Activated naive CD8-positive, alpha-beta T cell (primary cell): ENCODE measurements at regions not wholly inside any gene's neighbourhood (a gene's known extent, or its start where the extent isn't known, plus 50 kb on each side); places are given as distances from the start of the nearest gene placed in this dataset.

Experiments used
- H3K27ac Mint-ChIP-seq: one replicate; pipeline ENCODE4 v1.8.0; 2021; ENCODE audit warnings: mixed read lengths
- H3K27me3 Mint-ChIP-seq: one replicate; pipeline ENCODE4 v1.8.0; 2021; ENCODE audit warnings: mixed read lengths
- H3K36me3 Mint-ChIP-seq: one replicate; pipeline ENCODE4 v1.8.0; 2021; ENCODE audit warnings: mixed read lengths
- H3K4me1 Mint-ChIP-seq: one replicate; pipeline ENCODE4 v1.8.0; 2021; ENCODE audit warnings: low read depth, mixed read lengths
- H3K4me3 Mint-ChIP-seq: one replicate; pipeline ENCODE4 v1.8.0; 2021; ENCODE audit warnings: mild to moderate bottlenecking, mixed read lengths
- H3K9me3 Mint-ChIP-seq: one replicate; pipeline ENCODE4 v1.8.0; 2021; ENCODE audit warnings: low read depth, mixed read lengths

DNA sequence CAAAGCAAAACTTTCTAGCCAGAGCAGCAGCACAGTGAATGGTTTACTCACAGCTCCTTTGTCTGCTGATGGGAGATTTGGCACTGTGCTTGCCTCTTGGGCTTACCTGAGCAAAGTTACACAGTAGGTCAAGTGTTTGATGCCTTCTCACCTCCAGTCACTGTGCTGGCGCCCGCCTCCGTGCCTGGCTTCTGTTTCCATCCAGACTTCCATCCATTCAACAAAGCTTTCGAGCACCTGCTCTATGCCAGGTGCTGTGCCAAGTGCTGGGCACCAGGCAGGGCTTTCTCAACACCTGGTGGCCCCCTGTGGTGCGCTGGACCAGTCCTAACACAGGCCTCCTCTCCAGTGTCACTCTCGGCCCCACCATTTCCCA is 199.2 kb upstream of the EEA1 start:
- Mint-ChIP-seq H3K9me3 (no peaks in the 10 kb centered on the region), H3K4me3 (no peak overlapping the region), H3K27me3 (no peaks in the 10 kb centered on the region), H3K27ac (no peak overlapping the region), H3K36me3 (no peaks in the 10 kb centered on the region), H3K4me1 (no peaks in the 10 kb centered on the region)

- H3K27me3 Mint-ChIP-seq: no peaks in the 10 kb centered on the region
- H3K36me3 Mint-ChIP-seq: no peaks in the 10 kb centered on the region
- no peak overlapping the region for H3K27ac Mint-ChIP-seq
- peaks cover 10% of the 10 kb centered on the region for H3K4me1 Mint-ChIP-seq
- H3K4me3 Mint-ChIP-seq: no peak overlapping the region
- H3K9me3 Mint-ChIP-seq: no peaks in the 10 kb centered on the region
These were observed 201.4 kb upstream of the EEA1 start for GRCh38 chr12:93130366-93131054.

DNA sequence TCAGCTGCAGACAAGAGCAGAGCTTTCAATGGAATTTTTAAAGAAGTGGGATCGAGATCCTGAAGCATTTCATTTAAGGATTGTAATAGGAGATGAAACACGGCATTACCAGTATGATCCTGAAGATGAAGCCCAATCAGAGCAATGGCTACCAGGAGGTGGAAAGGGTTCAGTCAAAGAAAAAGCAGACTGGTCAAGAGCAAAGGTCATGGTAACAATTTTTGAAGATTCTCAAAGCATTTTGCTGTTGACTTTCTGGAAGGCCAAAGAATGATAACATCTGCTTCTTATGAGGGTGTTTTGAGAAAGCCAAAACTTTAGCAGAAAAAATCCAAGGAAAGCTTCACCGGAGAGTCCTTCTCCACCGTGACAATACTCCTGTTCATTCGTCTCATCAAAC is 204.3 kb upstream of the EEA1 start:
- Mint-ChIP-seq H3K9me3 (no peaks in the 10 kb centered on the region), H3K27me3 (no peaks in the 10 kb centered on the region), H3K4me1 (peaks cover 18% of the 10 kb centered on the region), H3K27ac (no peak overlapping the region), H3K4me3 (no peak overlapping the region), H3K36me3 (no peaks in the 10 kb centered on the region)

DNA sequence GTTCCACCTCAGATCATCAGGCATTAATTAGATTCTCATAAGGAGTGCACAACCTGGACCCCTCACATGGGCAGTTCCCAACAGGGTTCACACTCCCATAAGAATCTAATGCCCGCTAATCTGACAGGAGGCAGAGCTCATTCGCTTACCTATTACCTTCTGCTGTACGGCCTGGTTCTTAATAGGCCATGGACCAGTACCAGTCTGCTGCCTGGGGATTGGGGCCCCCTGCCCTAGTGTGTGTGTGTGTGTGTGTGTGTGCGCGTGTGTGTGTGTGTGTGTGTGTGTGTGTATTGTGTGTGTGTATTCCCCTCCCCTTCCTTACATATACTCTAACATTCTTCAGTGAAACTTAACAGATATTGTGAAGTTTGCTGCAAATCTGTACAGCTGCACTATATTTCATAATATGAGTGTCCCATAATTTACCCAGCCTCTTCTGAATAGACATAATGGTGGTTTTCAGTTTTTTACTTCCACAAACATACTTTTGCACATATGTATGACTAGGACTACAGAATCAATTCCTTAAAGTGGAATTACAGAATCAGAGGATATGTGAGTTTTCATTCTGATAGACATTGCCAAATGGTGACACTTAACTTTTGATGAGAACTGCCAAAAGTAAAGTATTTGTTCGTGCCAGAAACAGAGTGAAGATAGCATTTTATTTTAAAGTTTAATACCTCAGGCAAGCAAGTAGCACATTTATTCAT is 205.2 kb upstream of the EEA1 start:
- H3K36me3 Mint-ChIP-seq: no peaks in the 10 kb centered on the region

DNA sequence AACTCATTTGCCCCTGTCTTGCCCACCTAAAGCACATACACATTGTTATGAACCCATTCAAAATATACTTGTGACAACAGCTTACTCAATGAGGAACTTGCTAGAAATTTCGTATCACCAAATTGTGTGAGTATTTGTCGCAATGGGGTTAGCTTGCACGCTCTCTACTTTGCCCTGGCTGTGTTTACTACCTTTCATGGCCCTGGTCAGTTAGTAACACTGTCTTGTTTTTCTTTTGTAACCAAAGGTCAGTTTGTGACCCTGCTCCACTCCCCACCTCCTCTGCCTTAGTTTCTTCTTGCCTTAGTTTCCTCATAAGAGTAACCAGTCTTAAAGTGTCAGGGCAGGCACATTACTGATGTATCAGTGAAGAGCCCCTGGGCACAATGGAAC is 205.8 kb upstream of the EEA1 start:
- no peaks in the 10 kb centered on the region for H3K9me3 Mint-ChIP-seq
- no peaks in the 10 kb centered on the region for H3K27me3 Mint-ChIP-seq
- H3K36me3 Mint-ChIP-seq: no peaks in the 10 kb centered on the region
- H3K4me3 Mint-ChIP-seq: no peak overlapping the region
- H3K4me1 Mint-ChIP-seq: peaks cover 18% of the 10 kb centered on the region
- H3K27ac Mint-ChIP-seq: no peak overlapping the region

More for the DNA sequence above, 205.2 kb upstream of the EEA1 start:
- H3K4me1 Mint-ChIP-seq: peaks cover 18% of the 10 kb centered on the region
- H3K9me3 Mint-ChIP-seq: no peaks in the 10 kb centered on the region
- H3K27ac Mint-ChIP-seq: no peak overlapping the region
- no peaks in the 10 kb centered on the region for H3K27me3 Mint-ChIP-seq
- H3K4me3 Mint-ChIP-seq: no peak overlapping the region

GRCh38 chr12:93135286-93136239 is 206.5 kb upstream of the EEA1 start:
- no peaks in the 10 kb centered on the region for H3K27me3 Mint-ChIP-seq
- peaks cover 18% of the 10 kb centered on the region for H3K4me1 Mint-ChIP-seq
- no peak overlapping the region for H3K27ac Mint-ChIP-seq
- H3K4me3 Mint-ChIP-seq: no peak overlapping the region
- no peaks in the 10 kb centered on the region for H3K9me3 Mint-ChIP-seq
- H3K36me3 Mint-ChIP-seq: no peaks in the 10 kb centered on the region

DNA sequence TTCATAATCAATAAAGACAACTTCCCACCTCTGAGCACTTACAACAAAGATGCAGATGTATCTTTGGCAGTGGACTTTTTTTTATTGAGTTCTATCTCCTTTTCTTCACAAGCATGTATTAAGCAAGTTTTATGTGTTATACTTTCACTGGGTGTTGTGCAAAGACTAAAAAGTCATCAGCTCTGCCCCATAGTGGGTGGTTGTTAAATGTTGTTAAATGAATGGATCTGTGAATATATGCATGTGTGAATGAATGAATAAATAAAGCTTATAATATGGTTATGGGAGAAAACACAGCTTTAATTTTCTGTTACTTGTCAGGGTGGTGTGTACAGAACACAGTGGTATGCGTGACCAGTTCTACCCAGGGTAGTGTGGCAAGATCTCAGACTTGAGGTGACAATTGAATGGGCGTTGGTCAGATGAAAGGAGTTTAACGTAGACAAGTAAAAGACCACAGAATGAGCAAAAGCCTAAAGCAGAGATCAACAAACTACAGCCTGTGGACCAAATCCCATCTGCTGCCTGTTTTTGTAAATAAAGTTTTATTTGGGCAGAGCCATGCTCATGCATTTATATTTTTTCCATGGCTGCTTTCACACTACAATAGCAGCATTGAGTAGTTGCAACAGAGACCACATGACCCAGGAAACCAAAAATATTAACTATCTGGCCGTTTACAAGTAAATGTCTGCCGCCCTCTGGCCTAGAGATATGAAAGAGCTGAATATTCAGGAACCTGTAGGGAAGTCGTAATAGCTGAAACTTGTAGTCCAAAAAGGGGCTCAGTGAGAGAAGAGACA is 207.4 kb upstream of the EEA1 start:
- Mint-ChIP-seq H3K36me3 (no peaks in the 10 kb centered on the region), H3K4me3 (no peak overlapping the region), H3K9me3 (peaks cover 4% of the 10 kb centered on the region), H3K4me1 (peaks cover 18% of the 10 kb centered on the region), H3K27ac (no peak overlapping the region), H3K27me3 (no peaks in the 10 kb centered on the region)

- Mint-ChIP-seq H3K36me3 (no peaks in the 10 kb centered on the region), H3K4me3 (no peak overlapping the region), H3K4me1 (peaks cover 18% of the 10 kb centered on the region), H3K27me3 (no peaks in the 10 kb centered on the region), H3K27ac (no peak overlapping the region), H3K9me3 (peaks cover 4% of the 10 kb centered on the region)
These were observed 208.8 kb upstream of the EEA1 start for GRCh38 chr12:93137656-93138612.

DNA sequence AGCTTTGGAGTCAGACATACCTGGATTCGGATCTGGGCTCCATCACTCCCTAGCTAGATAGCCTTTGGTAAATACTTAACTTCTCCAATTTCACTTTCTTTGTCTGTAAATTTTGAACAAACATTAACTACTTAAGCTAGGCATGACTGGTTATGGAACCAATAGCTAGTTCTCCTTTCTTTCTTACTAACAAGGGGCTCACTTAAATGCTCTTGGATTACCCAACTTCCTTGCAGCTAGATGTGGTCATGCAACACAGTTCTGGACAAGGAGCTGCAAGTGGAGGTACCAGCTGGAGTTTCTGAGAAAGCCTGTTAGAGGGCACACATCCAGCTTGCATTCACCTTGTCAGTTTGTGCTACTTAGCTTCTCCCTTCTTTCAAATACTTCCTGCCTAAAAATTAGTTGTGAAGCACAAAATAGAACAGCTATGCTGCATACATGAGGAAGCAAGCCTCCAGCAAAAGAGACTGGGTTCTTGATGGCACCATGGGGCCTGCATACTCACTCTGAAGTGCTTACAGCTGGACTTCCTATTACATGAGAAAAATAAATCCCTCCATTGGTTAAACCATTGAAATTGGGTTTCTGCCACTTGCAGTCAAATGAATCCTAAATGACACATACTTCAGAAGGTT is 210.1 kb upstream of the EEA1 start:
- Mint-ChIP-seq H3K9me3 (peaks cover 4% of the 10 kb centered on the region), H3K27ac (no peak overlapping the region), H3K4me1 (peaks cover 18% of the 10 kb centered on the region), H3K27me3 (no peaks in the 10 kb centered on the region), H3K4me3 (no peak overlapping the region), H3K36me3 (no peaks in the 10 kb centered on the region)

DNA sequence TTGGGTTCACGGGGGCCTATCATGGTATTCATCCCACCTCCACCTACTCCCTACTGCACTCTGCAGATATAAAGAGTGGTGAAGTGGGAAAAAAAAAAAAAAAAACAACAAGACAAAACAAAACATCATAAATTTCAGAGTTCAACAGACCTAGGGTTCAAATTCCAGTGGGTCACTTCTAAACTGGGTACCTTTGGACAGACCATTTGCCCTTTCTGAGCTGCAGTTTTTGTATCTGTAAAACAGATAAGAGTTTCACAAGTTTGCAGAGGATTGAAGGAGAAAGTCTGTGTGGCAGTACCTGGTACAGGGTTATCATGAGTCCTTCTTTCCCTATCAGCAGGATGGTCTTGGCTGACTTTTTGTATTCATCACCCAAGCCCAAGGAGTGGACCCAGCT is 211.2 kb upstream of the EEA1 start:
- Mint-ChIP-seq H3K4me1 (peaks cover 10% of the 10 kb centered on the region), H3K9me3 (peaks cover 4% of the 10 kb centered on the region), H3K4me3 (no peak overlapping the region), H3K27ac (no peak overlapping the region), H3K36me3 (no peaks in the 10 kb centered on the region), H3K27me3 (no peaks in the 10 kb centered on the region)

DNA sequence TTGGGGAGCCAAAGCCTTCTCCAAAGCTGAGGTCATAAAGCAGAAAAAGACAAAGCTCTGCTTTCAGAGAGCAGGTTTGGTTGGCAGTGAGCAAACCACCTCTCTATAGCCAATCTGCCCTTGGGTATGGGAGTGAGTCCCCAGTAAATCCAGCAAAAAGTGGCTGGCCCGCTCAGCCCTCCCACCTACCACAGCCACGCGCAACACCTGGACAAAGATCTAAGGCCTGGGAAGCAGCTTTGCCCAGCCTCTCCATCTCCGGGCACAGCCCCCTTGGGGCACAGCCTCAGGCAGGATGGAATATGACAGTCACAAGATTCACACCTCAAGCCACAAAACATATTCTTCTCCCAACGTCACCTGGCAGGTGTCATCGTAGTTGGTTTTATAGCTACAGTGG is 211.7 kb upstream of the EEA1 start:
- Mint-ChIP-seq H3K27me3 (no peaks in the 10 kb centered on the region), H3K36me3 (no peaks in the 10 kb centered on the region), H3K27ac (no peak overlapping the region), H3K4me3 (no peak overlapping the region), H3K4me1 (peaks cover 5% of the 10 kb centered on the region), H3K9me3 (peaks cover 4% of the 10 kb centered on the region)

GRCh38 chr12:93142881-93143280 is 213.8 kb upstream of the EEA1 start:
- no peaks in the 10 kb centered on the region for H3K27me3 Mint-ChIP-seq
- H3K4me1 Mint-ChIP-seq: no peaks in the 10 kb centered on the region
- no peak overlapping the region for H3K4me3 Mint-ChIP-seq
- no peaks in the 10 kb centered on the region for H3K36me3 Mint-ChIP-seq
- peaks cover 4% of the 10 kb centered on the region for H3K9me3 Mint-ChIP-seq
- H3K27ac Mint-ChIP-seq: no peak overlapping the region

DNA sequence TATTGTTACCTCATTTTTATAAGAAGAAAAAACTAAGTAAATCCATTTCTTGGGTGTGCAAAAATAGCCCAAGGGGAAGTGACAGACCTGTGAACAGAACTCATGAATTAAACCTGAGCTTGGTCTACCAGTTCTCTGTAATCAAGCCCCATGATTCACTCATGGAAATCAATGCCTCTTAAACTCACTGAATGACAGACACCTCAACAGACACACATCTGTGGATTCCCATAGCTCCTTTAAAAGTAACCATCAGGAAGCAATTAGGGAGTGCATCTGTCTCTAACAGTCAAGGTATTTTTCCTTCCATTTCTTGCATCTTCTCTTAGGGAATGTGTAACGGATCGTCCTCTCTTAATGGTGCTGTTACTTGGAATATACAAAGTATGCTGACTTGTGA is 215.0 kb upstream of the EEA1 start:
- Mint-ChIP-seq H3K4me1 (no peaks in the 10 kb centered on the region), H3K27me3 (no peaks in the 10 kb centered on the region), H3K27ac (no peak overlapping the region), H3K9me3 (peaks cover 4% of the 10 kb centered on the region), H3K36me3 (no peaks in the 10 kb centered on the region), H3K4me3 (no peak overlapping the region)
